Transverse colon (tissue), 4 donors: ENCODE measurements at regions not wholly inside any gene's neighbourhood (a gene's known extent, or its start where the extent isn't known, plus 50 kb on each side); places are given as distances from the start of the nearest gene placed in this dataset.

Experiments used
- DNase-seq: peaks from one replicate; pipeline ENCODE4 v3.0.0-alpha.2; 2019
- H3K27ac ChIP-seq, 4 donors: fragments of 200-600 bp; sonication (generic); 2 replicates each; pipeline ENCODE4 v1.5.1; 2016 to 2018; ENCODE audit warnings: inconsistent platforms in 4 of 4
- H3K27me3 ChIP-seq: fragments of 200-600 bp; sonication (generic); 2 replicates; pipeline ENCODE4 v1.5.1; 2017; ENCODE audit warnings: inconsistent platforms
- H3K36me3 ChIP-seq, 4 donors: fragments of 200-600 bp; sonication (generic); 2 replicates each; pipeline ENCODE4 v1.5.1; 2017 to 2019; ENCODE audit warnings: inconsistent platforms in 4 of 4
- H3K4me1 ChIP-seq, 4 donors: fragments of 200-600 bp; sonication (generic); 2 replicates each; pipeline ENCODE4 v1.5.1; 2017 to 2020; ENCODE audit warnings: inconsistent platforms in 4 of 4
- H3K4me3 ChIP-seq, 4 donors: fragments of 200-600 bp; sonication (generic); 1 replicate in 1 of 4; 2 replicates in 3 of 4; pipeline versions ENCODE4 v1.5.1 to v1.6.1; 2017 to 2019; ENCODE audit warnings: inconsistent platforms in 4 of 4
- H3K9me3 ChIP-seq, 2 donors: fragments of 200-600 bp; sonication (generic); 2 replicates each; pipeline ENCODE4 v1.5.1; 2017 to 2019; ENCODE audit warnings: inconsistent platforms in 2 of 2
- EP300 ChIP-seq: sonication (generic); formaldehyde crosslinking; IDR thresholded peaks from one replicate; pipeline ENCODE4 v1.6.1; 2017; ENCODE audit warnings: antibody characterized with exemption, low read depth
- POLR2A ChIP-seq: fragments of 450-650 bp; IDR thresholded peaks from one replicate; pipeline ENCODE4 v1.6.1; 2016; ENCODE audit warnings: antibody characterized with exemption, mild to moderate bottlenecking, moderate library complexity
- POLR2AphosphoS5 ChIP-seq, 3 donors: sonication (generic); formaldehyde crosslinking; IDR thresholded peaks; one replicate each; pipeline ENCODE4 v1.6.1; 2016; ENCODE audit warnings: antibody characterized with exemption in 3 of 3
- WGBS, 2 donors: methylation state at CpG; one replicate each; pipeline ENCODE4 v1.1.5; 2018; ENCODE audit warnings: low coverage in 1 of 2; 5-methylcytosine and 5-hydroxymethylcytosine counted together
- in situ Hi-C, 4 donors: fragments of 200-750 bp; cut with MboI; loops; one replicate each; pipeline versions ENCODE4 v1.15.0 to v1.15.1; 2017; ENCODE audit warnings: low sequenced_read_pairs in 3 of 4, low pct_ligation_motif_present in 1 of 4, low pct_unique_long_range_greater_than_20kb in 1 of 4
- intact Hi-C: fragments of 100-400 bp; cut with DNase I; formaldehyde crosslinking; loops from one replicate; pipeline ENCODE4 v1.15.1; 2023; ENCODE audit warnings: low total_unique reads
- TF ChIP-seq, protein P1 (sequence below), 5 experiments: fragments of 200-600 bp in 3 of 5; fragments of 450-650 bp in 2 of 5; sonication (generic) in 3 of 5; IDR thresholded peaks; 1 replicate in 2 of 5; 2 replicates in 3 of 5; pipeline ENCODE4 v1.5.1; 2016 to 2017; ENCODE audit warnings: antibody characterized with exemption in 5 of 5, inconsistent platforms in 3 of 5, mild to moderate bottlenecking in 2 of 5, moderate library complexity in 1 of 5

DNA sequence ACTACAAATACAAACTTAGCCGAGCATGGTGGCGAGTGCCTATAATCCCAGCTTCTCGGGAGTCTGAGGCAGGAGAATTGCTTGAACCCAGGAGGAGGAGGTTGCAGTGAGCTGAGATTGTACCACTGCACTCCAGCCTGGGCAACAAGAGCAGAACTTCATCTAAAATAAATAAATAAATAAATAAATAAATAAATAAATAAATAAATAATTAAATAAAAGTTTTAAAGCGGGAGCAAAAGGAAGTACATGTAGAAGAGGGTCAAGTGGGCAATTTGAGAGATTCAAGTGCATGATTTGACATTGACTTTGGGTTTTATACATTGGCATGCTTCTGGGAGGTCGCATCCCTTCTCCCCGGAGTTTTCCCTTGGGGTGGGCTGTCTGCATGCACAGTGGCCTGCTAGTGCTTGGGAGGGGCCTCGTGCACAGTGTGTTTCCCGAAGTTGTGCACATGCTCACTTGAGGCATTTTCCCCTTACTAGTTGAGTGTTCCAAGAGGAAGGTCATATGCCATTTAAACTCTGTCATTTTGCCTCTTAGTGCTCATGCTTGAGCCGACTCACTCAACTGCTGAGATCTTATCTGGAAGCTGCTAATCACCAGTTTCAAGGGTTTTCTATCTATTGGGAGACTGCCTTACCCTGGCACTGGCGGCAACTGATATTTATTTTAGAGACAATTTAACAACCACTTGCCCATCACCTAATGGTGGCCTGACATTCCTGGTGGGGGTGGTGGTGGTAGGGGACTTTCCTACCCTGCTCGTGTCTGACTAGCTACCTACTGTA is 193.2 kb upstream of the MPHOSPH6 start:
- H3K27ac ChIP-seq = no peak overlapping the region
- DNase-seq = no peak
- in situ Hi-C loops = no loop called here

DNA sequence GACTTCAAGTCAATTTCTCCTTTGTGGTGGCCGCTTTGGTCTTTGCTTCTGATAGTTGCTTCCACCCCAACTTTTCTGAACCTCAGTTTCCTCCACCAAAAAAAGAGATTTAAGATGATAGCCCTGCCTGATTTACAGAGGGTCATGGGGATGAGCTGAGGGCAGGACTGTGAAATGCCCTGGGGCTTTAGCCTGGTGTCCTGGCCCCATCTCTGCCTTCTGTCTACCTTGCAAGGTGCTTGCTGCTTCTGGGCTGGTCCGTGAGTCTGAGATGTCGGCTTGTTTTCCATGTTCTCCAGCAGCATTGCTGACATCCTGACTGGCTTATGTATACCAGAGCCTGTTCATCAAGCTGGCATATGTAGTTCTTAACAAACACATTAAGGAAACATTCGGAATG is 191.9 kb upstream of the MPHOSPH6 start:
- WGBS, 2 donors = 75 to 85% methylated on average over 1 to 4 of the region's 4 CpGs
- intact Hi-C loops (no loop called here), in situ Hi-C loops (no loop called here)
- Histone ChIP-seq H3K4me1 (no peaks in the 10 kb centered on the region), H3K27me3 (no peaks in the 10 kb centered on the region), H3K4me3 (no peak overlapping the region), H3K27ac (no peak overlapping the region), H3K9me3 (no peaks in the 10 kb centered on the region), H3K36me3 (no peaks in the 10 kb centered on the region)
- no peak for TF ChIP-seq POLR2AphosphoS5 (IDR thresholded peaks at IDR 0.05)
- TF ChIP-seq, protein P1, sequence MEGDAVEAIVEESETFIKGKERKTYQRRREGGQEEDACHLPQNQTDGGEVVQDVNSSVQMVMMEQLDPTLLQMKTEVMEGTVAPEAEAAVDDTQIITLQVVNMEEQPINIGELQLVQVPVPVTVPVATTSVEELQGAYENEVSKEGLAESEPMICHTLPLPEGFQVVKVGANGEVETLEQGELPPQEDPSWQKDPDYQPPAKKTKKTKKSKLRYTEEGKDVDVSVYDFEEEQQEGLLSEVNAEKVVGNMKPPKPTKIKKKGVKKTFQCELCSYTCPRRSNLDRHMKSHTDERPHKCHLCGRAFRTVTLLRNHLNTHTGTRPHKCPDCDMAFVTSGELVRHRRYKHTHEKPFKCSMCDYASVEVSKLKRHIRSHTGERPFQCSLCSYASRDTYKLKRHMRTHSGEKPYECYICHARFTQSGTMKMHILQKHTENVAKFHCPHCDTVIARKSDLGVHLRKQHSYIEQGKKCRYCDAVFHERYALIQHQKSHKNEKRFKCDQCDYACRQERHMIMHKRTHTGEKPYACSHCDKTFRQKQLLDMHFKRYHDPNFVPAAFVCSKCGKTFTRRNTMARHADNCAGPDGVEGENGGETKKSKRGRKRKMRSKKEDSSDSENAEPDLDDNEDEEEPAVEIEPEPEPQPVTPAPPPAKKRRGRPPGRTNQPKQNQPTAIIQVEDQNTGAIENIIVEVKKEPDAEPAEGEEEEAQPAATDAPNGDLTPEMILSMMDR (IDR thresholded peaks at IDR 0.05) = no peak
- no peak for TF ChIP-seq POLR2A
- no peak for TF ChIP-seq EP300
- no peak for DNase-seq

More for the DNA sequence above, 193.2 kb upstream of the MPHOSPH6 start:
- TF ChIP-seq EP300 (no peak), POLR2A (no peak), POLR2AphosphoS5 (IDR thresholded peaks at IDR 0.05) (no peak)
- TF ChIP-seq, protein P1 (IDR thresholded peaks at IDR 0.05) = no peak
- Histone ChIP-seq H3K36me3 (no peaks in the 10 kb centered on the region), H3K9me3 (no peaks in the 10 kb centered on the region), H3K4me1 (no peaks in the 10 kb centered on the region), H3K27me3 (no peaks in the 10 kb centered on the region), H3K4me3 (no peak overlapping the region)
- intact Hi-C loops = no loop called here
- 74 to 81% methylated on average over 4 to 11 of the region's 11 CpGs for WGBS, 2 donors

DNA sequence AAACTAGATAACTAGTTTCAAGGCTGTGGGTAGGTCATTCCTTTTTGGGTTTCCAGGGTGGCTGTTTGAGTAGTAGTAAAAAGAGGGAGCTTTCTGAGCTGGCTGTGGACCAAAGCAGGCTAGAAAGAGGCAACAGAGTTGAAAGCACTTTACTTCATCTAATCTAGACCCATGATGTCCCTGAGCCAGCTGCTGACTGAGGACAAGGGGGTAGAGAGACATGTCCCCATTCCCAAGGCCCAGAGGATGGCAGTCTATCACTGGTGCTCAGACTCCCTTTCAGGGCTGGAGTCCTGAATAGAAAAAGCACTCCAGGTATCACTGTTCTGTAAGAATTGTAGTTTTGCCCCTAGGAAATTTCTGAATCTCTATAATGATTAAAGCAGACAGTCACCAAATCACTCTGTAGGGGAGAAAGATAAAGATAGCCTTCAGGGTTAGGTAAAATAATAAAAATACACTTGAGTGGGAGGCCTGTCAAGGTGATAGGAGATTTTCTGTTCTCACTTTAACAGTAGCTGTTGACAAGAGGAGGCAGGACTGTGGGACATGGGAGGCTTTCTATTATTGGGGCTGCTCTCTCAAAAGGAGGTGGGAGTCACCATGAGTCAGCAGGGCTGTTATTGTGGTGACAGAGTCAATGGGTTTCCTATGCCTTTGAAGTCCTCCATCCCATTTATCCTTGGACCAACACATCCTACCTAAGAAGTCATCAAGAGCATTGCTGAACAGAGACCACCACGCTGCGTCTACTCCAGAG is 190.2 kb upstream of the MPHOSPH6 start:
- Histone ChIP-seq H3K36me3 (no peaks in the 10 kb centered on the region), H3K27ac (no peak overlapping the region), H3K9me3 (no peaks in the 10 kb centered on the region), H3K4me3 (no peak overlapping the region), H3K27me3 (no peaks in the 10 kb centered on the region), H3K4me1 (no peaks in the 10 kb centered on the region)
- 89 to 100% methylated on average over 2 of the region's 2 CpGs for WGBS, 2 donors
- in situ Hi-C loops (no loop called here), intact Hi-C loops (no loop called here)
- DNase-seq = no peak
- TF ChIP-seq, protein P1 (IDR thresholded peaks at IDR 0.05) = no peak
- TF ChIP-seq POLR2AphosphoS5 (IDR thresholded peaks at IDR 0.05) (no peak), POLR2A (no peak), EP300 (no peak)

DNA sequence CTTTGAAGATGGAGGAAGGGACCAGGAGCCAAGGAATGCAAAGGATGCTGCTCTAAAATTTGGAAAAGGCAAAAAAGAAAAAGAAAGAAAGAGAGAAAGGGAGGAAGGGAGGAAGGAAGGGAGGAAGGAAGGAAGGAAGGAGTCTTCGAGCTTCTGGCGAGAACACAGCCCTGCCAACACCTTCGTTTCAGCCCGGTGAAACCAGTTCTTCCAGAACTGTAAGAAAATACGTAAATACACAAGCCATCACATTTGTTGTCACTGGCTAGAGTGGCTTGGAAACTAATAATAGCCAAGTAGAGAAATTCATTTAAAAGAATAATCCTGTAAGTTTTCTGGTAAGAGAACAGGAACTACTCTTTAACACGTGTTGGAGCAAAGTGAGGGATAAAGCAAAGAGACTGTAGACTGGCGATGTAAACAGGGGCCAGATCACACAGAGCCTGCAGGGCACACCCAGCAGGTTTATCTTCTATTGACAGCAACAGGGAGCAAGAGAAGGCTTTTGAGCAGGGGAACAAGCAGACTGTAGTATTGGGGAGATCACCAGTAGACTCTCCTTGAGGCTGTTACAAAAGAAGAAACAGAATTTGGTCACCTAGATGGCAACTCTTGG is 188.7 kb upstream of the MPHOSPH6 start:
- intact Hi-C loops (no loop called here), in situ Hi-C loops (no loop called here)
- no peaks in the 10 kb centered on the region for H3K27me3 ChIP-seq
- DNase-seq = no peak
- no peaks in the 10 kb centered on the region for H3K4me1 ChIP-seq
- TF ChIP-seq POLR2AphosphoS5 (IDR thresholded peaks at IDR 0.05) = no peak
- TF ChIP-seq EP300 = no peak
- TF ChIP-seq POLR2A = no peak
- TF ChIP-seq, protein P1 (IDR thresholded peaks at IDR 0.05) = no peak
- H3K36me3 ChIP-seq = no peaks in the 10 kb centered on the region
- no peaks in the 10 kb centered on the region for H3K9me3 ChIP-seq
- no peak overlapping the region for H3K27ac ChIP-seq
- H3K4me3 ChIP-seq = no peak overlapping the region
- 50 to 71% methylated on average over 7 of the region's 7 CpGs for WGBS, 2 donors
